Loucy (cell line): ENCODE measurements at regions not wholly inside any gene's neighbourhood (a gene's known extent, or its start where the extent isn't known, plus 50 kb on each side); places are given as distances from the start of the nearest gene placed in this dataset.
"Not testable (repeated sequence)": the region's sequence is repeated elsewhere in the genome, so short reads cannot be mapped to it uniquely, and the experiment has no call there.

Source experiments
- EZH2phosphoT487 ChIP-seq: fragments of 200-600 bp; IDR thresholded peaks from 2 replicates; pipeline ENCODE4 v1.6.1; 2018; ENCODE audit warnings: antibody characterized with exemption, mild to moderate bottlenecking, moderate library complexity, borderline replicate concordance
- TF ChIP-seq, protein P1 (sequence below): fragments of 200-600 bp; sonication (generic); conservative IDR thresholded peaks from 2 replicates; pipeline ENCODE4 v1.5.1; 2014; ENCODE audit warnings: mild to moderate bottlenecking, antibody characterized with exemption, low read length

DNA sequence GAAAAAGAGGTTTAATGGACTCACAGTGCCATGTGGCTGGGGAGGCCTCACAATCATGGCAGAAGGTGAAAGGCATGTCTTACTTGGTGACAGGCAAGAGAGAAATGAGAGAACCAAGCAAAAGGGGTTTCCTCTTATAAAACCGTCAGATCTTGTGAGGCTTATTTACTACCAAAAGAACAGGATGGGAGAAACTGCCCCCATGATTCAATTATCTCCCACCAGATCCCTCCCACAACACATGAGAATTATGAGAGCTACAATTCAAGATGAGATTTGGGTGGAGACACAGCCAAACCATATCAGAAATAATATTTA, 340.8 kb upstream of the TBC1D5 start:
- TF ChIP-seq, protein P1, sequence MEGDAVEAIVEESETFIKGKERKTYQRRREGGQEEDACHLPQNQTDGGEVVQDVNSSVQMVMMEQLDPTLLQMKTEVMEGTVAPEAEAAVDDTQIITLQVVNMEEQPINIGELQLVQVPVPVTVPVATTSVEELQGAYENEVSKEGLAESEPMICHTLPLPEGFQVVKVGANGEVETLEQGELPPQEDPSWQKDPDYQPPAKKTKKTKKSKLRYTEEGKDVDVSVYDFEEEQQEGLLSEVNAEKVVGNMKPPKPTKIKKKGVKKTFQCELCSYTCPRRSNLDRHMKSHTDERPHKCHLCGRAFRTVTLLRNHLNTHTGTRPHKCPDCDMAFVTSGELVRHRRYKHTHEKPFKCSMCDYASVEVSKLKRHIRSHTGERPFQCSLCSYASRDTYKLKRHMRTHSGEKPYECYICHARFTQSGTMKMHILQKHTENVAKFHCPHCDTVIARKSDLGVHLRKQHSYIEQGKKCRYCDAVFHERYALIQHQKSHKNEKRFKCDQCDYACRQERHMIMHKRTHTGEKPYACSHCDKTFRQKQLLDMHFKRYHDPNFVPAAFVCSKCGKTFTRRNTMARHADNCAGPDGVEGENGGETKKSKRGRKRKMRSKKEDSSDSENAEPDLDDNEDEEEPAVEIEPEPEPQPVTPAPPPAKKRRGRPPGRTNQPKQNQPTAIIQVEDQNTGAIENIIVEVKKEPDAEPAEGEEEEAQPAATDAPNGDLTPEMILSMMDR = not testable (repeated sequence)
- not testable (repeated sequence) for TF ChIP-seq EZH2phosphoT487
